Stimulated activated CD4-positive, alpha-beta T cell treated with anti-CD3 and anti-CD28 coated beads, Interleukin-2, amount 100 ng/mL, for 48 hours (primary cell): ENCODE measurements at regions not wholly inside any gene's neighbourhood (a gene's known extent, or its start where the extent isn't known, plus 50 kb on each side); places are given as distances from the start of the nearest gene placed in this dataset.

Experiments used
- DNase-seq, 2 donors: peaks; one replicate each; pipeline ENCODE4 v3.0.0-alpha.2; 2020

DNA sequence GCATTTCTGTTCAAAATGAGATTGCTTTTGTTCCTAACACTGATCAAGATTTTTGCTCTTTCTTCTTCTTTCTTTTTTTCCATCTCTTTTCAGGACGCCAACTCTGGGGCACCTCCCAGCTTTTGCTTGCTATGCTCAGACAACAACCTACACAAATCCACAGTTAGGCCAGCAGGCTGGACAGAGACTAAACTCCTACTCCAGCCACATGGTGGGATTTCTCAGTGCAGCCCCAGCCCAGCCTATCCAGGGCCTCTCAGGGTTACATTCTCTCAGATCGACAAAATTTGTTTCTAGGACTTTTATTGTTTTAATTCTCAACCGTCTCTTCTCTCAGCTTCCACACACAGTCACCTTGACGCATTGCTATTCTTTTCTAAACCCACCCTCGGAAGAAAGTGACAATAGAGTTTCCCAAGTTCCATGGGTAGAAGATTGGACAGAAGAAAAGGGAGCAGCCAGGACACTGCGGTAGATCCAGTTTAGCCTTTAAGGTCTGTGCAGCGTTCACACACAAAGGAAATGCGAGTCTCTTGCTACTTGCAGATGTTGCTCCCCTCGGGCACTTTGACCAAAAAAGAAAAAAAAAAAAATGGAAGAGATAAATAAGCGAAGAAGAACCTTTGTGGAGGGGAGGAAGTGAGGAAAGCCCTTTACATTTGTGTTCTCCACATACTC lies 588.6 kb upstream of the GRAMD2B start:
- DNase-seq, result no peak

DNA sequence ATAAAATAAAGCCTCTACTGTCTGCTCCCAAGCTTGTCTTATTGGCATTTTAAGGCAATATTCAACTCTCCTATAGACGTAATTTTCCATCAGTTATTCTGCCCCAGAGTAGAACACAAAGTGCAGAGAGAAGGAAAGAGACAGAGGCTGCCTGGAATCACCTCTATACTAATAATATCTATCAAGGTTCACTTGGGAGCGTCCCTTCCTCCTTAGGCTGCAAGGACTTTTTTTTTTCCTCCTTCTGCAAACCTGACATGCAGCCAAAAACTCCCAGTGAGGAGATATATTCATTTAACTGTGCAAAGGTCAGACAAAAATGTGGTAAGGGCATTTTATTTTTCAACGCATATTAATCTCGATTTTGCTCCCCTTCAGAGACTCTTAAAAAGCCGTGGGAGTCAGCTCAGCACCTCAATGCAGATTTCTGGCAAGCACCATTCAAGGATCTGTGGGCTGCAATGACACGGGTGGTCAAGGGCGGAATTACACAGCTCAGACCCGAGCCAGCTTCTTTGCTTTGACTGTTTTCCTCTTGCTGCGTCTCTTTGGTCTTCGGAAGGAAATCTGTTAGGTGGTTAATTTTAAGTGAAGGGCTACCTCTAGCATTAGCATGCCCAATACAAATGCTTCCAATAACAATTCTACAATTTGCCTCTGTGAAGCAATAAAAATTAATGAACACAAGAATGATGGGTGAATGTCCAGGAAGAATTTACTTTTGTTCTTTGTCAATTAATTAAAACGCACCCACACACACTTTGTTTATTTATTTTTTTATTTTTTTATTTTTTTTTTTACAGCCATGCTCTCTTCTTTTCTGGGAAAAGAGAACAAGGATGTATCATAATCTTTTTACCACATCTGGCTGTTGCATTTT lies 587.7 kb upstream of the GRAMD2B start:
- DNase-seq, result no peak

- DNase-seq, result no peak
Observed at GRCh38 chr5:125836256-125836655, 587.0 kb upstream of the GRAMD2B start.

DNA sequence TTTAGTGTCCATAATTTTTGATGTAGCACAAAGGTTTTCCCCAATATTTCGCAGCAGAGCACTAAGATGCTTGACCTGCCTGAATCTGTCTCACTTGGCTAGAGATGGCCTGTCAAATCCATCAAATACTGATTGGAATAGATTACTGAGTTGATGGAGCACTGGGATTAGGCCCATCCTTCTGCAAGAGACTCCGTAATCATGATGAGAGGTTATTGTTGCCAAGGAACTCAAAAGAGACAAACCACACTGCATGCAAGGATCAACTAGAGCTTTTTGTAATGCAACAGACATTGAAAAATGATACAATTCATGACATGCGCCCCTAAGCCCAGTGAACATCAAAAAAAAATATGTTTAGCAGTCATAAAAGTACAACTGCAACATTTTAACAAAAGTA lies 585.3 kb upstream of the GRAMD2B start:
- no peak for DNase-seq

- no peak for DNase-seq
Observed at GRCh38 chr5:125847561-125847960, 575.6 kb upstream of the GRAMD2B start.

DNA sequence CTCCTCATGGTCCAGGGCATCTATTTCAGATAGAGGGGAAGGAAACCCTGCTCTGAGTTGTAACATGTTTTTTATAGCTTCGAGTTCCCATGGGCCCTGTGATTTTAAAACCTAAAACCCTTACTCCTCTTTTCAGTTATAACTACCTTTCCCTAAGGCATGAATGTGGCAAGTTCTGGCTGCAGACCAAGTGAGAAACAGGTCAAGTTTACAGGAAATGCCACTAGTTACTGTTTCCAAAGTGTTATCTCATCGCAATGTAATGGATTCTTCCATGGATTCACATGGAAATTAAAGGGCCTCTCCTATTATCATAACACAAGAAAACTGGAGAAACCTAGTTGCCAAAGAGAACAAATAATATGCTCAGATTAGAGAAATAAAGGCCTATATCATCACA lies 574.5 kb upstream of the GRAMD2B start:
- no peak for DNase-seq

DNA sequence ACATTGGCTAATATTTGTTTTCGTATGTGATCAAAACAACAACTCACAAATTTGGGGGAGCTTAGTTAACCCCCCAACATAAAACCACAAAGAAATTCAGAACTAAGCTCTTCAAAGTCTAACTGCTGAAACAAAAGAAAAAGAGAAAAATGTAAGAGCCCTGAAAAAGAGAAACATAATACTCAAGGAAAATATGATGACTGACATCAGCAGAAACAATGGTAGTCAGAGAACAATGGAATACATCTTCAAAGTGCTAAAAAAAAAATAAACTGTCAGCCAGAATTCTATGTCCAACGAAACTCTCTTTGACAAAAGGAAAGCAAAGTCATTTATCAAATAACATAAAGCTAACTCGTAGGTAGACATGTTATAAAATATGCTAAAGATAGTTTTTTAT lies 566.3 kb upstream of the GRAMD2B start:
- DNase-seq, result no peak

DNA sequence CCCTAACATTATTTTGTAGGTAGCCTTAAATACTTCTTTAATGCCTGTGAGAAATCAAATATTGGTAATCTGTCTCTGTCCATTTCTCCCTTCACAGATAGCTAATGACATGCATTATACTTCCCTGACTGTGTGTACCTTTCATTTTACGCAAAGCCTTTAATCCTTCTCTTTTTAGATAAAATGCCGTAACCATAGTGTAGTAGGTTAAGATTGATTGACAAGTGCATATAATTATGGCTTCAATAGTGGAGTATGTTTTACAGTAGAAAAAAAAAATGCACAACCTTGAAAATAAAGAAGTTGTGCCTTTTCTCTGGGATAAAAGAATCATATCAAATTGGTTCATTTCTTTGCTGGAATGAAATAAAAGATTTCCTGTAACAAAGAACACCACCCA lies 559.6 kb upstream of the GRAMD2B start:
- DNase-seq, result no peak

- DNase-seq, result no peak
Observed at GRCh38 chr5:125865166-125865815, 557.9 kb upstream of the GRAMD2B start.

- DNase-seq, result no peak
Observed at GRCh38 chr5:125868036-125868435, 555.2 kb upstream of the GRAMD2B start.

DNA sequence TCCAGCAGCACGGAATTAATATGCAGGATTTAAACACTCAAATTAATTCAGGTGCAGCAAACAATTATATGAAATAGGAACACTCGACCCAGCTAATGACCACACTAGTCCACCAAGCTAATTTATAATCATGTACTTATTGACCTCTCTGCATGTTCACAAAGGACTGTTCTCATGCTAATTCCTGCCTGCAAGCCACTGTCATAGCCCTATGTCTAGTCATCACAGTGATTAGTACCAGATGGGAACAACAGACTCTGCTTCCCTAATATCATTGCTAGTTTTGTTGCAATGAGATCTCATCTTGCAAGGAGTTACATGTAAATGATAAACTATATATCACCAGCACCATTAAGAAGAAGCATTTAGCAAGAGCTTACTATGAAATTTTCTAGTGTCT lies 553.0 kb upstream of the GRAMD2B start:
- no peak for DNase-seq

DNA sequence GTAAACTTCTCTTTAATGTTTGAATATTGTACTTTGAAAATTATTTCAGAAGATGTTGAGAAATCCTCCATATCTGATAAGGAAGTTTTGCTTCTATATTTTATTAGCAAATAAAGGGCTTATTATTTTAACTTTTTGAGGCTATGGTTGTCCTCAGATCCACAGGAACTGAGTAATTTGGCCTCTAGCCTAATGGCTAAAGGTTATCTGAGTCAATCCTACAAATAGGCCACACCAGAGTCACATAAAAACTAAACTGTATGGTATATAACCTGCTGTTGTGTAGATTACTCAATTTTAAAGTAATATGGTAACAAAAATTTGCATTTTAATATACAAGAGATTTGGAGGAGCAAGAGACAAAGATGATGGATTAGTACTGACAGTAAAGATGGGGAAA lies 549.2 kb upstream of the GRAMD2B start:
- no peak for DNase-seq

GRCh38 chr5:125874717-125875116 lies 548.5 kb upstream of the GRAMD2B start:
- DNase-seq, result no peak

DNA sequence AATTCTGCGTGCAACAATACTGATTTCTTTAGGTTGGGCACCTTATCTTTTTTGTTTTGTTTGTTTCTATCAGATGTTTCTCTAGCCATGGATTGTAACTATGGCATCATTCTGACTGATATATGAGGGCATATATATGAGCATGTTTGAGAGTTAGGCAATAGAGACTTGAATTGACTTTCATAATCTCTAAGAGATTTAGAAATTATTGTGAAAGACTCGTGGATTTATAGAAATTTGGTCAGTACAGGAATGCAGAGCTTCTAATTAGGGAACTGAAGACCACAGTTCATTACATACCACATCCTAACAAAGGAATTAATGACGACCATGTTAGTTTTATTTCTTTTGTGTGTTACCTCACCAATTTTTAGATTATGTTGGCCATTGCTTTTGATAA lies 546.0 kb upstream of the GRAMD2B start:
- no peak for DNase-seq

- DNase-seq, result no peak
Observed at GRCh38 chr5:125882061-125882460, 541.1 kb upstream of the GRAMD2B start.

DNA sequence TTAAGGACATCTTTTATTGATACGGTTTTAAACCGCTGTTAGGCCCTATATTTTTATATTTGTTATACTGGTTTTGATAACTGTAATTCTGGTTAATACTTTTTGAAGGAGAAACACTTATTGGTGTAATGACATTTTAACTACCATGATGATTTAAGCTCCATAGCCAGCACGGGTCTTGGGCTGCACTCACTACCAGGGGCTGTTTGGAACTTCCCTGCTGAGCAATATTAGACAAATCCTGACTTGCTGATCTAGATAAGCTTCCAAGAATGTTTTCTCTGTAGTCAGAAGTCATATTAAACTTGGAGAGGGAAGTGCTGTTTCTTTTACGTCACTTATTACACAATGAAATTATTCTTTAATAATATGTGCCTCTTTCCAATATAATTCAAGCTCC lies 540.0 kb upstream of the GRAMD2B start:
- no peak for DNase-seq

DNA sequence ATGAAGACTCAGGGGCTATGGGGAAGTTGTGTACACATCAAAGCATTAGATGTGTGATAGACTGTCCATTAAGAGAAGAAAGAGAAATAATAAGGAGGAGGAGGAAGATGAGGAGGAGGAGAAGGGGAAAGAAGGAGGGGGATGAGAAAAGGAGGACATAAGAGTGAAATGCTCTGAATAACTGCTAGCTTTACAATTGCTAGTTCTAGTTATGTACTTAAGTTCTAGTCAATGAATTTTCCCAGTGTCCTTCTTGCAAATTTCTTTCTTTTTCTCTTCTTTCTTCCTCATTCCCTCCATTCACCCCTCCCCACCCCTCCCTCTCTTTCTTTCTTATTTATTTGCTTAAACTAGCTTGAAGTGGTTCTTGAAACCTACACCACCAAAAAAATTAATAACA lies 534.9 kb upstream of the GRAMD2B start:
- no peak for DNase-seq

DNA sequence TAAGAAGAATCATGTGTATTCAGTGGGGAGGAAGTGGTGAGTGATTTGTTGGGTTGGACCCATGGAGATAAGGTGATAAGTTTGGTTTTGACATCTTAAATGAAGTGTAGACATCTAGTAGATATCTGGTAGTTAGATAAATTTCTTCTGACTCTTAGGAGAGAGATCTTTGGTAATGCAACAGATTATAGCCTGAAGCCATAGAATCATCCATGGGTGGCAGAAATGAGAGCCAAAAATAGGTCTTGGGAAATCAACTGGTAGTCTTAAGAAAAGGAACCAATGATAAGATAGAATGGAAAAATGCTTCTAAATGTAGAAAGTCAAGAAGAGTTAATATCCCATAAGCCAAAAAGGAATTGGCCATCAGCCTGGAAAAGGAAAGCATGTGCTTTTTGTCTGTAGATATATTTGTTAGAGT lies 532.7 kb upstream of the GRAMD2B start:
- no peak for DNase-seq

DNA sequence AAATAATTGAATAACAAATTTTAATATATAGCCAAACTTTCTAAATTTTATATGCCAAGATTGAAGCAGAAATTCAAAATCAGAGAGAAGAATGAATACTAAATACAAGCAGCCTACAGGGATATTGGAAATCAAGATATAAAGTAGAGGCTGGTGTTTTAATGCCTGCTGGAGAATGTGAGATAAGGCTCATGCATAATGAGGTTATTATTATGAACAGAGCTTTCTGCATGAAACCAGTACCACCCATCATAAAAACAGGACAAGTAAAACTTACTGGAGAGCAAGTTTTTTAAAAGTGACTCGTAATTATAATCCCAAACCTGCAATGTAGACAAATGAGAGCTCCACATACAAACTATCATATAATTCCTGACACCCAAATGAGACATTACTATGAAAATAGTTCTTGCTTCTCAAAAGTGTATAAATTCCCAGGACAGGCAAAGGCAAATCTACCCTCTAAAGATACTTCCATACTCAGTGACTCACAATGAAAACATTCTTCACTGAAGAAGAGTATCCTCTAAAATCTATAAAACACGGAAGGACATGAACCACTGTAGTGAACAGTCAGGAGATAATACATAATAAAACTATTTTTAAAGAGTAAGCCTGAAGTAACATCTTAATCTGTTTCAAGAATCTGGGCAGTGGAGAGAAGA lies 532.0 kb upstream of the GRAMD2B start:
- DNase-seq, result no peak

GRCh38 chr5:125894383-125894782 lies 528.8 kb upstream of the GRAMD2B start:
- no peak for DNase-seq

- no peak for DNase-seq
Observed at GRCh38 chr5:125896368-125896767, 526.8 kb upstream of the GRAMD2B start.

DNA sequence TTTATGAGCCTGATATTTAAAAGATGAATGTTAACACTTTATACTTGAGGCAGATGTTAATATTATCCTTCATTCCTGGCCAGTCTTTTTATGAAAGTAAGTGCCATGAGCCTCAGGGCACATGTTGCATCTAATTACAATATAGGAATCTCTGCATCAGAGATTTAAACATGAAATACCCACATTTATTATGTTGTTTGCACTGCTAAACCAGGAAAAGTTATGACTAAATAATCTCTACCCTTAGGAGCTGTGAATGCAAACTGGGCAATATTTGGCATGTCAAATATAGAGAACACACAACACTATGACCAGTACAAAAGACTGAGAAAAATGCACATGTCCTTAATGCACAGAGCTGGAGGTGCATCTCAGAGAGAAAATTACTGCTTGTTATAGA lies 526.1 kb upstream of the GRAMD2B start:
- no peak for DNase-seq

DNA sequence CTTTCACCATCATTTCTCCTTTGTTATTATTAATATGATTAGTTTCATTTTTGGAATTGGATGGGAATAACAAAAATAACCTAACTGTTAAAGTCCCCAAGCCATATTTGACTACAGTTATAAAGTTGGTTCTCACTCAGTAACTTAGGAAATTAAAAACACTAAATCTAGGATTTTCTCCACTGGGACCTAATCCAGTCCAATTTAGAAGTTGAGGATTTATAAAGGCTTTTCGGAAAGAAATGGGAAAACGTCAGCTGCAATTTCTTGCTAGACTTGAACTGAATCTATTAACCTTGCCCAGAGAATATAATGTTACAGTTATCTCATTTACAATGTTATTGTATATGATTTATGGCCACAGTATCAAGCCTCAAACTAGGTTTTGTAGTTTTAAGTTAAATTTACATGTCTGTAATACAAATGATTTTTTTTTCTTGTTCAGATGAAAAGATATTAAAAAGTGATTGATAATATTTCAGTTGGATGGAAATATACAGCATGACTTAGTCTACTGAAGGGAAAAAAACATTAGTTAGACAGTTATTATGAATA lies 524.3 kb upstream of the GRAMD2B start:
- DNase-seq, result no peak
